Brain microvascular endothelial cell (primary cell): ENCODE measurements at regions not wholly inside any gene's neighbourhood (a gene's known extent, or its start where the extent isn't known, plus 50 kb on each side); places are given as distances from the start of the nearest gene placed in this dataset.

Source experiments
- DNase-seq: peaks from one replicate; pipeline ENCODE4 v3.0.0-alpha.2; 2020
- H3K27ac ChIP-seq: fragments of 250-450 bp; sonication (Bioruptor Pico); 2 replicates; pipeline ENCODE4 v1.5.1; 2020; ENCODE audit warnings: mild to moderate bottlenecking, moderate library complexity
- H3K27me3 ChIP-seq: fragments of 250-450 bp; sonication (Bioruptor Pico); replicated peaks from 2 replicates; pipeline ENCODE4 v1.5.1; 2020; ENCODE audit warnings: mild to moderate bottlenecking
- H3K36me3 ChIP-seq: fragments of 250-450 bp; sonication (Bioruptor Pico); replicated peaks from 2 replicates; pipeline ENCODE4 v1.5.1; 2020; ENCODE audit warnings: mild to moderate bottlenecking
- H3K4me3 ChIP-seq: 2 replicates; pipeline ENCODE4 v1.5.1; 2011; ENCODE audit warnings: low read depth, mild to moderate bottlenecking, control low read depth, low read length, moderate library complexity
- CTCF ChIP-seq: IDR thresholded peaks from 2 replicates; pipeline ENCODE4 v1.5.1; 2011; ENCODE audit warnings: low read depth, mild to moderate bottlenecking, moderate library complexity, low read length, control low read depth, inconsistent platforms; ENCODE audit errors: missing control alignments
- in situ Hi-C: cut with HindIII; loops from 2 replicates; pipeline ENCODE4 v1.10.0; 2017; ENCODE audit warnings: low sequenced_read_pairs, low pct_ligation_motif_present

- Histone ChIP-seq H3K36me3 (no peaks in the 10 kb centered on the region), H3K4me3 (no peak overlapping the region), H3K27ac (no peak overlapping the region), H3K27me3 (no peaks in the 10 kb centered on the region)
- in situ Hi-C loops: no loop called here
- no peak for DNase-seq
- TF ChIP-seq CTCF: no peak
Observed at GRCh38 chr3:148582126-148582525, 115.6 kb upstream of the AGTR1 start.

- Histone ChIP-seq H3K36me3 (no peaks in the 10 kb centered on the region), H3K4me3 (no peak overlapping the region), H3K27me3 (no peaks in the 10 kb centered on the region), H3K27ac (no peak overlapping the region)
- TF ChIP-seq CTCF: no peak
- DNase-seq: no peak
- in situ Hi-C loops: no loop called here
Observed at GRCh38 chr3:148583793-148584192, 113.9 kb upstream of the AGTR1 start.

GRCh38 chr3:148584438-148584837 is 113.3 kb upstream of the AGTR1 start:
- in situ Hi-C loops: no loop called here
- no peak for DNase-seq
- Histone ChIP-seq H3K27me3 (no peaks in the 10 kb centered on the region), H3K36me3 (no peaks in the 10 kb centered on the region), H3K4me3 (no peak overlapping the region), H3K27ac (no peak overlapping the region)
- TF ChIP-seq CTCF: no peak

GRCh38 chr3:148585671-148586379 is 111.9 kb upstream of the AGTR1 start:
- in situ Hi-C loops: no loop called here
- Histone ChIP-seq H3K27me3 (no peaks in the 10 kb centered on the region), H3K4me3 (no peak overlapping the region), H3K27ac (no peak overlapping the region), H3K36me3 (no peaks in the 10 kb centered on the region)
- TF ChIP-seq CTCF: no peak
- DNase-seq: no peak

GRCh38 chr3:148588291-148588690 is 109.4 kb upstream of the AGTR1 start:
- Histone ChIP-seq H3K27ac (no peak overlapping the region), H3K27me3 (no peaks in the 10 kb centered on the region), H3K36me3 (no peaks in the 10 kb centered on the region), H3K4me3 (no peak overlapping the region)
- TF ChIP-seq CTCF: no peak
- no peak for DNase-seq
- in situ Hi-C loops: no loop called here

- in situ Hi-C loops: no loop called here
- Histone ChIP-seq H3K4me3 (no peak overlapping the region), H3K27ac (no peak overlapping the region), H3K27me3 (no peaks in the 10 kb centered on the region), H3K36me3 (no peaks in the 10 kb centered on the region)
- no peak for DNase-seq
- TF ChIP-seq CTCF: no peak
Observed at GRCh38 chr3:148591525-148591924, 106.2 kb upstream of the AGTR1 start.
